ENCODE measurements at regions not wholly inside any gene's neighbourhood (a gene's known extent, or its start where the extent isn't known, plus 50 kb on each side); places are given as distances from the start of the nearest gene placed in this dataset.

DNA sequence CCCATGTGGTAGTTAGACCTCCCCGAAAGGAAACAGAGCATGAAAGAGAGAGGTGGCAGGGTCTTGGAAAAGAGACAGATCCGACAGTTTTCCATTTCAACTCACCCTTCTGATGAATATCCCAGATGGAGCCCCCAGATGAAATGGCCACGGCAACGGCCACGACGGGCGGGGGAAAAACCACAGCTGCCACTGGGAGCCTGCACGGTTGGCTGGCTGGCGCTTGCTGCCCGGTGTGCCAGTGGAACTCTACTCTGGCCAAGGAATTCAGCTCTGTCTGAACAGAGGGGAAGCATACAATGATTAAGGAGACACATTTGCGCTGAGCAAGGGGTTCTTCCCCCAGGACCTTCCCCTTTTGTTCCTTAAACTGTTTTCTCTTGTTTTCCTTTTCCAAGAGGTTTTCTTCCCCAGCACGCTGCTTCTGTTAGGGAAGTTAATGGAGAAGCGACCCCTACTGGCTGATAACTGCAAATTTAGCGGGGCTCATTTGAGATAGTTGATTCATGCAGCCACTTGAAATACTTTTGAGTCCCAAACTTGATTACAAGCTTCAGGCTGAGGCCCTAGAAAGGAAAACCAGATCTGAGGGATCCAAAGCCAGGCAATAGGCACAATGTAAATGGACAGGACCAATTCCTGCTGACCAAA lies 1122.5 kb downstream of the NCAM2 start:
- no peaks in the 10 kb centered on the region for H3K27me3 ChIP-seq (ENCODE audit: control insufficient read depth in 2 of 2, insufficient read depth in 2 of 2, low read length in 2 of 2)
- Mint-ChIP-seq H3K4me3 (no peak overlapping the region), H3K27me3 (ENCODE audit: low read depth in 3 of 3) (no peaks in the 10 kb centered on the region), H3K4me1 (no peaks in the 10 kb centered on the region), H3K27ac (no peak overlapping the region), H3K36me3 (no peaks in the 10 kb centered on the region), H3K9me3 (peaks cover 8 to 29% (median 14%) of the 10 kb centered on the region in 7 donors)
- no peak for DNase-seq
- H3K4me3 ChIP-seq (replicated peaks in 1 of 3; ENCODE audit: low read depth in 2 of 3, low read length in 3 of 3): no peak overlapping the region
- WGBS (ENCODE audit: insufficient coverage): 61% methylated on average over 6 of the region's 14 CpGs
- no peaks in the 10 kb centered on the region for H3K4me1 ChIP-seq (ENCODE audit: control insufficient read depth in 1 of 2, insufficient read depth in 2 of 2, low read length in 2 of 2)
- H4K20me1 ChIP-seq (ENCODE audit: insufficient read depth, low read length): no peaks in the 10 kb centered on the region
- TF ChIP-seq, protein P1, sequence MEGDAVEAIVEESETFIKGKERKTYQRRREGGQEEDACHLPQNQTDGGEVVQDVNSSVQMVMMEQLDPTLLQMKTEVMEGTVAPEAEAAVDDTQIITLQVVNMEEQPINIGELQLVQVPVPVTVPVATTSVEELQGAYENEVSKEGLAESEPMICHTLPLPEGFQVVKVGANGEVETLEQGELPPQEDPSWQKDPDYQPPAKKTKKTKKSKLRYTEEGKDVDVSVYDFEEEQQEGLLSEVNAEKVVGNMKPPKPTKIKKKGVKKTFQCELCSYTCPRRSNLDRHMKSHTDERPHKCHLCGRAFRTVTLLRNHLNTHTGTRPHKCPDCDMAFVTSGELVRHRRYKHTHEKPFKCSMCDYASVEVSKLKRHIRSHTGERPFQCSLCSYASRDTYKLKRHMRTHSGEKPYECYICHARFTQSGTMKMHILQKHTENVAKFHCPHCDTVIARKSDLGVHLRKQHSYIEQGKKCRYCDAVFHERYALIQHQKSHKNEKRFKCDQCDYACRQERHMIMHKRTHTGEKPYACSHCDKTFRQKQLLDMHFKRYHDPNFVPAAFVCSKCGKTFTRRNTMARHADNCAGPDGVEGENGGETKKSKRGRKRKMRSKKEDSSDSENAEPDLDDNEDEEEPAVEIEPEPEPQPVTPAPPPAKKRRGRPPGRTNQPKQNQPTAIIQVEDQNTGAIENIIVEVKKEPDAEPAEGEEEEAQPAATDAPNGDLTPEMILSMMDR (IDR thresholded peaks at IDR 0.05): no peak
- intact Hi-C loops (cut with micrococcal nuclease): no loop called here
- peaks cover 30 to 32% of the 10 kb centered on the region in 2 donors for H3K9me3 ChIP-seq (replicated peaks in 1 of 2; ENCODE audit: control insufficient read depth in 1 of 2, insufficient read depth in 1 of 2, low read length in 2 of 2)
- no peak overlapping the region for H3K9ac ChIP-seq (ENCODE audit: insufficient read depth, low read length, poor library complexity, severe bottlenecking)
- no peak overlapping the region for H3K27ac ChIP-seq (ENCODE audit: low read depth in 1 of 2, low read length in 2 of 2)
- H3K36me3 ChIP-seq (replicated peaks in 1 of 2; ENCODE audit: control insufficient read depth in 1 of 2, insufficient read depth in 2 of 2, low read length in 2 of 2): no peaks in the 10 kb centered on the region
- no peak overlapping the region for H3K4me2 ChIP-seq (replicated peaks; ENCODE audit: extremely low read depth, low read length, poor library complexity, severe bottlenecking)
- H3K79me2 ChIP-seq (ENCODE audit: insufficient read depth, low read length): no peaks in the 10 kb centered on the region
- H2AFZ ChIP-seq (ENCODE audit: insufficient read depth, low read depth, low read length, poor library complexity, severe bottlenecking): no peak overlapping the region

- no peak for DNase-seq
- no peaks in the 10 kb centered on the region for H3K27me3 ChIP-seq (ENCODE audit: control insufficient read depth in 2 of 2, insufficient read depth in 2 of 2, low read length in 2 of 2)
- H3K9me3 ChIP-seq (replicated peaks in 1 of 2; ENCODE audit: control insufficient read depth in 1 of 2, insufficient read depth in 1 of 2, low read length in 2 of 2): peaks cover 23 to 31% of the 10 kb centered on the region in 2 donors
- H3K4me2 ChIP-seq (replicated peaks; ENCODE audit: extremely low read depth, low read length, poor library complexity, severe bottlenecking): no peak overlapping the region
- Mint-ChIP-seq H3K4me1 (no peaks in the 10 kb centered on the region), H3K27me3 (ENCODE audit: low read depth in 3 of 3) (no peaks in the 10 kb centered on the region), H3K36me3 (no peaks in the 10 kb centered on the region), H3K4me3 (no peak overlapping the region), H3K27ac (no peak overlapping the region), H3K9me3 (peaks cover 3 to 24% (median 13%) of the 10 kb centered on the region in 7 donors)
- TF ChIP-seq, protein P1 (IDR thresholded peaks at IDR 0.05): no peak
- H3K4me1 ChIP-seq (ENCODE audit: control insufficient read depth in 1 of 2, insufficient read depth in 2 of 2, low read length in 2 of 2): no peaks in the 10 kb centered on the region
- no peaks in the 10 kb centered on the region for H3K79me2 ChIP-seq (ENCODE audit: insufficient read depth, low read length)
- H3K4me3 ChIP-seq (replicated peaks in 1 of 3; ENCODE audit: low read depth in 2 of 3, low read length in 3 of 3): no peak overlapping the region
- intact Hi-C loops (cut with micrococcal nuclease): no loop called here
- H3K27ac ChIP-seq (ENCODE audit: low read depth in 1 of 2, low read length in 2 of 2): no peak overlapping the region
- H3K36me3 ChIP-seq (replicated peaks in 1 of 2; ENCODE audit: control insufficient read depth in 1 of 2, insufficient read depth in 2 of 2, low read length in 2 of 2): no peaks in the 10 kb centered on the region
- H2AFZ ChIP-seq (ENCODE audit: insufficient read depth, low read depth, low read length, poor library complexity, severe bottlenecking): no peak overlapping the region
- 80% methylated on average over 1 of the region's 2 CpGs for WGBS (ENCODE audit: insufficient coverage)
- H3K9ac ChIP-seq (ENCODE audit: insufficient read depth, low read length, poor library complexity, severe bottlenecking): no peak overlapping the region
- H4K20me1 ChIP-seq (ENCODE audit: insufficient read depth, low read length): no peaks in the 10 kb centered on the region
Observed at GRCh38 chr21:22125581-22125980, 1127.4 kb downstream of the NCAM2 start.
